ENCODE measurements at regions not wholly inside any gene's neighbourhood (a gene's known extent, or its start where the extent isn't known, plus 50 kb on each side); places are given as distances from the start of the nearest gene placed in this dataset.
A peak's percentile ranks its signal among the peaks of the same experiment; 100 is the strongest.
"Not testable (repeated sequence)": the region's sequence is repeated elsewhere in the genome, so short reads cannot be mapped to it uniquely, and the experiment has no call there.

DNA sequence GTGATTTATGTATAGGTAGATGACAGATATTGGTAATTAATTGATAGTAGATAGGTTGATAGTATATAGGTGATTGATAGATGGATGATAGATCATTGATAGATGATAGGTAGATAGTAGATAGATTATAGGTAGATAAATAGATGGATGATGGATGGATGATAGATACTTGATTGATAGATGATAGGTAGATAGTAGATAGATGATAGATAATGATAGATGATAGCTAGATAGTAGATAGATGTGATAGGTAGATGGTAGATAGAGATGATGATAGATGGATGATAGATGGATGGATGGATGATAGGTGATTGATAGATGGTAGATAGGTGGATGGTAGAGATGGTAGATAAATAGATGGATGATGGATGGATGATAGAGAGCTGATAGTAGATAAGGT is 62.0 kb upstream of the SAMD11 start (continued):
- TF ChIP-seq, protein P1, sequence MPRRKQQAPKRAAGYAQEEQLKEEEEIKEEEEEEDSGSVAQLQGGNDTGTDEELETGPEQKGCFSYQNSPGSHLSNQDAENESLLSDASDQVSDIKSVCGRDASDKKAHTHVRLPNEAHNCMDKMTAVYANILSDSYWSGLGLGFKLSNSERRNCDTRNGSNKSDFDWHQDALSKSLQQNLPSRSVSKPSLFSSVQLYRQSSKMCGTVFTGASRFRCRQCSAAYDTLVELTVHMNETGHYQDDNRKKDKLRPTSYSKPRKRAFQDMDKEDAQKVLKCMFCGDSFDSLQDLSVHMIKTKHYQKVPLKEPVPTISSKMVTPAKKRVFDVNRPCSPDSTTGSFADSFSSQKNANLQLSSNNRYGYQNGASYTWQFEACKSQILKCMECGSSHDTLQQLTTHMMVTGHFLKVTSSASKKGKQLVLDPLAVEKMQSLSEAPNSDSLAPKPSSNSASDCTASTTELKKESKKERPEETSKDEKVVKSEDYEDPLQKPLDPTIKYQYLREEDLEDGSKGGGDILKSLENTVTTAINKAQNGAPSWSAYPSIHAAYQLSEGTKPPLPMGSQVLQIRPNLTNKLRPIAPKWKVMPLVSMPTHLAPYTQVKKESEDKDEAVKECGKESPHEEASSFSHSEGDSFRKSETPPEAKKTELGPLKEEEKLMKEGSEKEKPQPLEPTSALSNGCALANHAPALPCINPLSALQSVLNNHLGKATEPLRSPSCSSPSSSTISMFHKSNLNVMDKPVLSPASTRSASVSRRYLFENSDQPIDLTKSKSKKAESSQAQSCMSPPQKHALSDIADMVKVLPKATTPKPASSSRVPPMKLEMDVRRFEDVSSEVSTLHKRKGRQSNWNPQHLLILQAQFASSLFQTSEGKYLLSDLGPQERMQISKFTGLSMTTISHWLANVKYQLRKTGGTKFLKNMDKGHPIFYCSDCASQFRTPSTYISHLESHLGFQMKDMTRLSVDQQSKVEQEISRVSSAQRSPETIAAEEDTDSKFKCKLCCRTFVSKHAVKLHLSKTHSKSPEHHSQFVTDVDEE (CRISPR knock-in tag; IDR thresholded peaks at IDR 0.05), result no peak
- no peak for TF ChIP-seq BACH2 (CRISPR knock-in tag; IDR thresholded peaks at IDR 0.05; ENCODE audit: borderline replicate concordance)
- TF ChIP-seq, protein P2, sequence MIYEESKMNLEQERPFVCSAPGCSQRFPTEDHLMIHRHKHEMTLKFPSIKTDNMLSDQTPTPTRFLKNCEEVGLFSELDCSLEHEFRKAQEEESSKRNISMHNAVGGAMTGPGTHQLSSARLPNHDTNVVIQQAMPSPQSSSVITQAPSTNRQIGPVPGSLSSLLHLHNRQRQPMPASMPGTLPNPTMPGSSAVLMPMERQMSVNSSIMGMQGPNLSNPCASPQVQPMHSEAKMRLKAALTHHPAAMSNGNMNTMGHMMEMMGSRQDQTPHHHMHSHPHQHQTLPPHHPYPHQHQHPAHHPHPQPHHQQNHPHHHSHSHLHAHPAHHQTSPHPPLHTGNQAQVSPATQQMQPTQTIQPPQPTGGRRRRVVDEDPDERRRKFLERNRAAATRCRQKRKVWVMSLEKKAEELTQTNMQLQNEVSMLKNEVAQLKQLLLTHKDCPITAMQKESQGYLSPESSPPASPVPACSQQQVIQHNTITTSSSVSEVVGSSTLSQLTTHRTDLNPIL (CRISPR knock-in tag; IDR thresholded peaks at IDR 0.05; ENCODE audit: low read depth), result no peak

DNA sequence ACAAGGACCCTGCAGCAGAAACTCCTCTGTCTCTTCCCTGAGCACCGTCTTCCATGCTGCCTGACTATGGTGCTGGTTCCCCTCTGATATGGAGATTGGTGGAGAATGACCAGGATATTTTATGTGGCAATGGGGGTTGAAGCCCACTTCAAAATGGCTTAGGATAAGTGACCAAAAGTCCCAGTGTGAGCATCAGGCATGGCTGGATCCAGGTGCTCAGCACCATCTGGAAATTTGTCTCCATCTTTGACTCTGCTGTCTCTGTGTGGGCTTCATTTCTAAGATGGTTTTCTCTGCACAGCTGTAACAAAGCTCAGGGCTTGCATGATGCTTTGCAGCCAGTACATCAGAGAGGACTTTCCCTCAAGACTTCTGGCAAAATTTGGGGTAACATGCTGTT is 61.1 kb upstream of the SAMD11 start:
- ATAC-seq, result not testable (repeated sequence)

DNA sequence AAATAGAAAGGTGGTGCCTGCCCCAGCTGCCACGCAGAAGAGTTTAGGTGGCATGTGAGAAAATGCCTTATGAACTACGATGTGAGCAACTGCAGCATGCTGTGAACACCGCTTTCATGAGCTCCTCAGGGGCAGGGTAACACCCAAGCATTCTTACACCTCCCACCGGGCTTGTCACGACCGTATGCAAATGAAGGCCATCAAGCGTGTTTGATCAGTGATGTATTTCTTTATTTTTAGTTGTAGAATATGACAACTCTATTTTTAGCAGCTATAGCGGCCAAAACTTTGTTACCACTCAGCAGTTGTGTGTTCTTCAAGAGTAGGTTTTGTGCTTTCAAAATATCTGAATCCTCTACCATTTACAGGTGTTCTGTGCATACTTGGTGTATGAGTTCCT is 58.1 kb upstream of the SAMD11 start:
- ATAC-seq, result not testable (repeated sequence)

DNA sequence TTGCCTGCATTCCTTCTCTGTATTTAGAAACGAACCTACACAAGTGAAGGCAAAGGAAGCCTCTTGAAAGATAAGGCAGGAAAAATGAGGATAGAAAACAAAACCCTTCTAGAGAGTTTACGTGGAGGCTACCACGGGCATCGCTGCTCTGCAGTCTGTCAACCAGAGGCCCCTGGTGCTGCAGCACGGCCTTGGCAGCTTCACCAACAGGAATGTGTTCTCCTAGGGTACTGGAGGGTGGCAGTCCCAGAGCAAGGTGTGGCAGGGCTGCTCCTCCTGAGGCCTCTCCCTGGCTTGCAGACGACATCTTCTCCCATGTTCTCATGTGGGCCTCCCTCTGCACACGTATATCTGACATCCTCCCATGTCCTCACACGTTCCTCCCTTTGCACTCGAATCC is 57.6 kb upstream of the SAMD11 start:
- no peak for ATAC-seq
- TF ChIP-seq BACH2 (CRISPR knock-in tag; IDR thresholded peaks at IDR 0.05; ENCODE audit: borderline replicate concordance), result no peak

DNA sequence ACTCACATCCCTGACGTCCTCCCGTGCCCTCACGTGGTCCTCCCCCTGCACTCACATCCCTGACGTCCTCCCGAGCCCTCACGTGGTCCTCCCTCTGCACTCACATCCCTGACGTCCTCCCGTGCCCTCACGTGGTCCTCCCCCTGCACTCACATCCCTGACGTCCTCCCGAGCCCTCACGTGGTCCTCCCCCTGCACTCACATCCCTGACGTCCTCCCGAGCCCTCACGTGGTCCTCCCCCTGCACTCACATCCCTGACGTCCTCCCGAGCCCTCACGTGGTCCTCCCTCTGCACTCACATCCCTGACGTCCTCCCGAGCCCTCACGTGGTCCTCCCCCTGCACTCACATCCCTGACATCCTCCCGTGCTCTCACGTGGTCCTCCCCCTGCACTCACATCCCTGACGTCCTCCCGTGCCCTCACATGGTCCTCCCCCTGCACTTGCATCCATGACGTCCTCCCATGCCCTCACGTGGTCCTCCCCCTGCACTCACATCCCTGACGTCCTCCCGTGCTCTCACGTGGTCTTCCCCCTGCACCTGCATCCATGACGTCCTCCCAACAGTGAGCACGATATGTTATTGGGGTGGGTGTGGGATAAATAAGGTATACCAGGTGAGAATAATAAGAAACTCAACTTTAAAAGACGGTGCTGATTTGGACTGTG is 57.0 kb upstream of the SAMD11 start:
- not testable (repeated sequence) for ATAC-seq

DNA sequence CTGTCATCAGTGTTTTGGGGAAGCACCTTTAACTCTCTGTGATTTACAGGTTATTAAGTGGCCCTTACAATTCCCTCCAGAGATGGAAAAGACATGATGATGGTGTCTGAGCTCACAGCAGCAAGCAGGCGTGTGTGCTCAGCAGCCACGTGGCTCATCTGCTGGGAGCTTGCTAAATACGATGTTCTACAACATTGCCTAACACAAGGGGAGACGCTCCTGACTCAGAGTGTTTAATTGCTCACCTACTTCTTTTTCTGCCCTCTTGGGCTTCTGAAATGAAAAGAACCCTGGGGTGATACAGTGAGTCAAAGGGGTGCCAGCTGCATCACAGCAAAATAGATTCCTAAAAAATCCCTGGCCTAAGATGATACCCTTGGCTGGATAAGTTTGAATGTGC is 56.2 kb upstream of the SAMD11 start:
- not testable (repeated sequence) for ATAC-seq

DNA sequence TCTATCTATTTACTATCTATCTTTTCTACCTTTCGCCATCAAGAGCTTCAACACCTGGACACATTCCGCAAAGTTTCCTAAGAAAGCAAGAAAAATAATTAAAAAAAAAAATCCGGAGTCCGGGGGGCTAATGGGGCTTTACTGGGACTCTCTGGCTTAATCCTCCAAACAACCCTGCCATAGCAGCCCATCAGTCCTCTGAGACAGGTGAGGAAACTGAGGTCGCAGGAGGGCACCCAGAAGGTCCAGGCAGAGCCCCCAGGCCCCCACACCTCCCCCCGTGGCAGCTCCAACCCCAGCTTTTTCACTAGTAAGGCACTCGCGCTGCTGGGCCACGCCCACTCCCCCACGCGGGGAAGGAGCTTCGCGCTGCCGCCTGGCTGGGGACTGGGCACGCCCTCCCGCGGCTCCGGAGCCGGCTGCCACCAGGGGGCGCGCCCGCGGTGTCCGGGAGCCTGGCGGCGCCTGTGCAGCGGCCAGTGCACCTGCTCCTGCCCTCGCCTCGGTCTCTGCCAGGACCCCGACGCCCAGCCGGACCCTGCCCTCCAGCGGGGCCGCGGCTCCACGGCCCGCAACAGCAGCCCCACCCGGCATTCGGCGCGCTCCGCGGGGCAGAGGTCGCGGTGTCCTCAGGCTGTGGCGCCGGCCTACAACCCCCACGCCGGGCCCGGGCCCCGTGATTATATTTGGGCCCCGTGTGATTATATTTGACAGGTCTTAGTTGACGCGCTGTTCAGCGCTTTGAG is 54.1 kb upstream of the SAMD11 start:
- no peak for TF ChIP-seq ARNTL (CRISPR knock-in tag; IDR thresholded peaks at IDR 0.05; ENCODE audit: borderline replicate concordance, low read depth)
- TF ChIP-seq SNAI2 (CRISPR knock-in tag; IDR thresholded peaks at IDR 0.05), result peak; percentile 94
- peak; percentile 96 for ATAC-seq

All from SK-N-SH treated with all-trans-retinoic acid at 6 μM for 48 hours (cell line).